T-cell (primary cell): ENCODE measurements at regions not wholly inside any gene's neighbourhood (a gene's known extent, or its start where the extent isn't known, plus 50 kb on each side); places are given as distances from the start of the nearest gene placed in this dataset.
"Not testable (repeated sequence)": the region's sequence is repeated elsewhere in the genome, so short reads cannot be mapped to it uniquely, and the experiment has no call there.

Experiments
- ATAC-seq, 4 experiments: fragments of 200-7000 bp in 3 of 4; fragments of 150-1000 bp in 1 of 4; cut with Tn5 transposase; replicated peaks in 1 of 4; 1 replicate in 3 of 4; 2 replicates in 1 of 4; pipeline ENCODE4 v1.10.0; 2021; ENCODE audit warnings: moderate library complexity in 3 of 4, mild to moderate bottlenecking in 2 of 4, moderate number of reproducible peaks in 1 of 4
- CTCF ChIA-PET, 2 donors: fragments of 300-600 bp; sonication (Branson Sonifier 250); formaldehyde crosslinking; loops; one replicate each; lab custom pipeline; 2022; ENCODE audit warnings: antibody characterized with exemption in 2 of 2; lab: Charles Lee
- POLR2A ChIA-PET, 2 donors: fragments of 300-600 bp; sonication (Branson Sonifier 250); formaldehyde crosslinking; loops; one replicate each; lab custom pipeline; 2022; ENCODE audit warnings: antibody characterized with exemption in 2 of 2; lab: Charles Lee
- DNase-seq, 35 experiments: peaks; one replicate each; pipeline versions ENCODE4 v3.0.0 to v3.0.0-alpha.2; 2013 to 2023
- H3K27ac ChIP-seq: one replicate; pipeline ENCODE4 v1.5.1; 2013; ENCODE audit warnings: low read length
- H3K27me3 ChIP-seq, 2 experiments: replicated peaks in 1 of 2; 1 replicate in 1 of 2; 2 replicates in 1 of 2; pipeline versions ENCODE4 v1.6.1 to v1.7.0; 2013; ENCODE audit warnings: low read length in 1 of 2, mixed read lengths in 1 of 2; ENCODE audit not compliant: control insufficient read depth in 2 of 2, insufficient read depth in 2 of 2; ENCODE audit errors: extremely low read depth in 1 of 2
- H3K36me3 ChIP-seq, 2 donors: 1 replicate in 1 of 2; 2 replicates in 1 of 2; pipeline versions ENCODE4 v1.6.1 to v1.7.0; 2013; ENCODE audit warnings: low read length in 1 of 2; ENCODE audit not compliant: control insufficient read depth in 2 of 2, insufficient read depth in 1 of 2; ENCODE audit errors: extremely low read depth in 1 of 2
- H3K4me1 ChIP-seq, 2 experiments: 1 replicate in 1 of 2; 2 replicates in 1 of 2; pipeline versions ENCODE4 v1.6.1 to v1.7.0; 2013; ENCODE audit warnings: low read length in 2 of 2, mixed read lengths in 1 of 2; ENCODE audit not compliant: insufficient read depth in 2 of 2, control insufficient read depth in 1 of 2; ENCODE audit errors: extremely low read depth in 1 of 2
- H3K4me3 ChIP-seq, 2 donors: 1 replicate in 1 of 2; 2 replicates in 1 of 2; pipeline versions ENCODE4 v1.5.1 to v1.7.0; 2013; ENCODE audit warnings: mild to moderate bottlenecking in 2 of 2, low read length in 1 of 2, moderate library complexity in 1 of 2; ENCODE audit not compliant: control insufficient read depth in 1 of 2; ENCODE audit errors: extremely low read depth in 1 of 2
- H3K9me3 ChIP-seq: 2 replicates; pipeline ENCODE4 v1.7.0; 2013
- H3K27ac Mint-ChIP-seq, 2 donors: one replicate each; pipeline ENCODE4 v1.8.0; 2020 to 2021; ENCODE audit warnings: mild to moderate bottlenecking in 2 of 2, mixed read lengths in 2 of 2
- H3K27me3 Mint-ChIP-seq, 2 donors: one replicate each; pipeline ENCODE4 v1.8.0; 2021 to 2022; ENCODE audit warnings: mixed read lengths in 2 of 2
- H3K36me3 Mint-ChIP-seq: one replicate; pipeline ENCODE4 v1.8.0; 2021; ENCODE audit warnings: mixed read lengths
- H3K4me1 Mint-ChIP-seq, 3 donors: one replicate each; pipeline ENCODE4 v1.8.0; 2020 to 2022; ENCODE audit warnings: mixed read lengths in 3 of 3, mild to moderate bottlenecking in 1 of 3
- H3K4me3 Mint-ChIP-seq, 3 donors: one replicate each; pipeline ENCODE4 v1.8.0; 2020 to 2022; ENCODE audit warnings: mild to moderate bottlenecking in 3 of 3, mixed read lengths in 3 of 3, moderate library complexity in 3 of 3
- H3K9me3 Mint-ChIP-seq, 3 donors: one replicate each; pipeline ENCODE4 v1.8.0; 2020 to 2022; ENCODE audit warnings: mixed read lengths in 3 of 3
- WGBS: methylation state at CpG from one replicate; pipeline ENCODE4 v1.1.5; 2013; ENCODE audit warnings: missing lambda C conversion rate; ENCODE audit not compliant: insufficient coverage; 5-methylcytosine and 5-hydroxymethylcytosine counted together

- H3K36me3 Mint-ChIP-seq, H3K9me3 Mint-ChIP-seq, H3K27me3 Mint-ChIP-seq, CTCF ChIA-PET, H3K36me3 ChIP-seq, POLR2A ChIA-PET, H3K4me3 ChIP-seq, H3K9me3 ChIP-seq, H3K27me3 ChIP-seq: not testable (repeated sequence)
- Mint-ChIP-seq H3K4me1 (peaks cover 24 to 32% (median 26%) of the 10 kb centered on the region in 3 donors), H3K4me3 (peak overlapping the region in 2 of 3 donors; percentile 30 to 37), H3K27ac (peak overlapping the region; percentile 85 to 88)
- peak in 2 of 35 experiments; percentile 18 to 25 for DNase-seq
- peak overlapping the region; percentile 58 for H3K27ac ChIP-seq
- ATAC-seq: peak; percentile 69 to 84 (median 72)
- no CpG with 5 or more reads among the region's 2 CpGs for WGBS
- peaks cover 7 to 30% of the 10 kb centered on the region in 2 experiments for H3K4me1 ChIP-seq
These were observed 170.4 kb upstream of the NOTCH2NLA start for GRCh38 chr1:146399225-146399624.

GRCh38 chr1:146396801-146397200, 168.0 kb upstream of the NOTCH2NLA start:
- H3K27me3 Mint-ChIP-seq, CTCF ChIA-PET, H3K9me3 Mint-ChIP-seq, ATAC-seq, H3K27ac ChIP-seq, H3K27me3 ChIP-seq, H3K4me3 Mint-ChIP-seq, H3K36me3 Mint-ChIP-seq, H3K4me3 ChIP-seq, DNase-seq, H3K9me3 ChIP-seq, H3K36me3 ChIP-seq, POLR2A ChIA-PET: not testable (repeated sequence)
- peaks cover 21 to 31% (median 26%) of the 10 kb centered on the region in 3 donors for H3K4me1 Mint-ChIP-seq
- peaks cover 7 to 27% of the 10 kb centered on the region in 2 experiments for H3K4me1 ChIP-seq
- peak overlapping the region; percentile 72 to 84 for H3K27ac Mint-ChIP-seq

GRCh38 chr1:146396242-146396641, 167.4 kb upstream of the NOTCH2NLA start:
- H3K36me3 Mint-ChIP-seq, POLR2A ChIA-PET: not testable (repeated sequence)

GRCh38 chr1:146393796-146394195, 165.0 kb upstream of the NOTCH2NLA start:
- no CpG with 5 or more reads among the region's 23 CpGs for WGBS
- POLR2A ChIA-PET, ATAC-seq: not testable (repeated sequence)

More at GRCh38 chr1:146396242-146396641, 167.4 kb upstream of the NOTCH2NLA start:
- CTCF ChIA-PET, H3K27ac Mint-ChIP-seq, H3K36me3 ChIP-seq, H3K27me3 ChIP-seq, H3K9me3 ChIP-seq, H3K4me3 Mint-ChIP-seq, ATAC-seq, H3K27ac ChIP-seq, H3K4me3 ChIP-seq, H3K27me3 Mint-ChIP-seq, DNase-seq, H3K9me3 Mint-ChIP-seq: not testable (repeated sequence)
- H3K4me1 ChIP-seq: peaks cover 7 to 23% of the 10 kb centered on the region in 2 experiments
- H3K4me1 Mint-ChIP-seq: peaks cover 15 to 26% (median 21%) of the 10 kb centered on the region in 3 donors
- WGBS: 100% methylated on average over 4 of the region's 6 CpGs

GRCh38 chr1:146393154-146393553, 164.3 kb upstream of the NOTCH2NLA start:
- H3K9me3 ChIP-seq, H3K4me3 Mint-ChIP-seq, H3K4me1 ChIP-seq, H3K27me3 ChIP-seq, H3K4me3 ChIP-seq, H3K27me3 Mint-ChIP-seq, H3K36me3 ChIP-seq, H3K36me3 Mint-ChIP-seq, H3K9me3 Mint-ChIP-seq, H3K4me1 Mint-ChIP-seq, H3K27ac Mint-ChIP-seq, POLR2A ChIA-PET, DNase-seq, ATAC-seq, H3K27ac ChIP-seq, CTCF ChIA-PET: not testable (repeated sequence)
- no CpG with 5 or more reads among the region's 19 CpGs for WGBS

More at GRCh38 chr1:146393796-146394195, 165.0 kb upstream of the NOTCH2NLA start:
- H3K4me1 ChIP-seq, H3K4me1 Mint-ChIP-seq, H3K9me3 Mint-ChIP-seq, H3K27ac ChIP-seq, H3K27me3 ChIP-seq, DNase-seq, H3K36me3 ChIP-seq, H3K27me3 Mint-ChIP-seq, H3K36me3 Mint-ChIP-seq, CTCF ChIA-PET, H3K9me3 ChIP-seq, H3K4me3 ChIP-seq, H3K4me3 Mint-ChIP-seq: not testable (repeated sequence)
- H3K27ac Mint-ChIP-seq: peak overlapping the region in 1 of 2 donors; percentile 39

GRCh38 chr1:146389178-146389577, 160.4 kb upstream of the NOTCH2NLA start:
- POLR2A ChIA-PET, H3K9me3 Mint-ChIP-seq, H3K9me3 ChIP-seq, H3K27ac ChIP-seq, DNase-seq, H3K27me3 Mint-ChIP-seq, H3K27ac Mint-ChIP-seq, H3K4me3 Mint-ChIP-seq, H3K4me1 ChIP-seq, H3K4me3 ChIP-seq, H3K36me3 ChIP-seq, H3K36me3 Mint-ChIP-seq, H3K27me3 ChIP-seq, CTCF ChIA-PET, ATAC-seq: not testable (repeated sequence)
- WGBS: no CpG with 5 or more reads among the region's 6 CpGs
- peaks cover 10 to 17% (median 13%) of the 10 kb centered on the region in 3 donors for H3K4me1 Mint-ChIP-seq
